SHP77 (cell line): ENCODE measurements at regions not wholly inside any gene's neighbourhood (a gene's known extent, or its start where the extent isn't known, plus 50 kb on each side); places are given as distances from the start of the nearest gene placed in this dataset.

Experiments
- DNase-seq, 2 experiments: peaks; one replicate each; lab custom pipeline; 2025; lab: John Stamatoyannopoulos, UW

DNA sequence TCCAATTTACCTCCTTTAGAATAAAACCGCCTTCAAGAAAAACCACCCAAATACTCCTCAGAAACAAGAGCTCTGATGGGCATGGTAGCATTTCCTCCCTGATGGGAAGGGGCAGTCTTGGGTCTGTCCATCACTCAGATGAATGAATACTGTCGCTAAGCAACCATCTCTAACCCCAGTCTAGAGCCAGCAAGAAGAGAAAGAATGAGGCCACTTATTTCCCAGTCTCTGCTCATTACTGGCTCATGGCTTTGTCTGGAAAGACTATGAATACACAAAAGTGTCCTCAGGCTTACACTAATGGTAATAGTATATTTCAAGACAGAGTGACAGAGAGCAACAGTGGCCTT lies 51.0 kb upstream of the F3 start:
- DNase-seq: no peak

DNA sequence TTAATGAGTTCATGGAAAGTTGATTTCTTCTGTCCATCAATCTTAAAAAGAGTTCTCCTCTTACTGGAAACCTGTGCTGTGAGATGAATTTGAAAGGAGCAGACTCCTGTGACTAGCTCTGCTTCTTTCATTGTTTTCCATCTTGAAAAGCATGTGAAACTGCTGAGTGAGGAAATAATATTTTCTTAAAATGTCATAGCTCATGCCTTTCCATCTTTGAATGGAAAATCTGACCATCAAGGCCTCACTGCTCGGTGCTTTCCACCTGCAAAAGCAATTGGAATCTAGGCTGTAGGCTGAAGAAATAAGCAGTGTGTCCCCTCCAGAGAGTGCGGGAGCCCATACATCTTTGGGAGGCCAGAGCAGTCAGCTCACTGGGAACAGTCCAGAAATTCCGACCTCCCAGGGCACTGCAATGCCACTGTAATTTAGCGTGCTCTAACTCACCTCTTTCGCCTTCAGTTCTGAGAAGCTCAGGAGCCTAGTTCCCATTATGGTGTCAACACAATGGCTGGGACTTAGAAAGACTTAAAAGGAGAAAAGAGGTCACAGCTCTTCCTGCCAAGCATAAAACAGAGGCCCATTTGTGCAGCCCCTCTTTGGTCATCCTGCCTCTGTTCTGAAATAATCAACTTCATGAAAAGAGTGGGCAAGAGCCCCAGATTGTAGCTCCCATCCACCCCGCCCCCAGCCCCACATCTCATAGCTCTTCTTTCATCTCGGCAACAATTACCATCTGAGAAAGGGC lies 50.4 kb upstream of the F3 start:
- DNase-seq: no peak
